OCI-M2 (cell line): ENCODE measurements at regions not wholly inside any gene's neighbourhood (a gene's known extent, or its start where the extent isn't known, plus 50 kb on each side); places are given as distances from the start of the nearest gene placed in this dataset.

ENCODE experiments used
- DNase-seq: peaks from one replicate; lab custom pipeline; 2025; ENCODE audit not compliant: unreplicated experiment; lab: John Stamatoyannopoulos, UW

DNA sequence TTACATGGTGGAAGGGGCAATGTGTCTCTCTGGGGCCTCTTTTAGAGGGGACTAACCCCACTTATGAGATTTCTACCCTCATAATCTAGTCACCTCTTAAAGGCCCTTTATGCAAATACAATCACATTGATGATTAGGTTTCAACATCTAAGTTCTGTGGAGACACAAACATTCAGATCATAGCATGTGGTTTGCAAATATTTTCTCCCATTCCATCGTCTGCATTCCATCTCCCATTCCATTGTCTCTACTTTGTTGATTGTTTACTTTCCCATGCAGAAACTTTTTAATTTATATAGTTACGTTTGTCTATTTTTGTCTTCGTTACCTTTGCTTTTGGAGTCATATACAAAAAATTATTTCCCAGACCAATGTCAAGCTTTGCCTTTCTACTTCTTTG is 927.5 kb upstream of the INTU start:
- DNase-seq = no peak

DNA sequence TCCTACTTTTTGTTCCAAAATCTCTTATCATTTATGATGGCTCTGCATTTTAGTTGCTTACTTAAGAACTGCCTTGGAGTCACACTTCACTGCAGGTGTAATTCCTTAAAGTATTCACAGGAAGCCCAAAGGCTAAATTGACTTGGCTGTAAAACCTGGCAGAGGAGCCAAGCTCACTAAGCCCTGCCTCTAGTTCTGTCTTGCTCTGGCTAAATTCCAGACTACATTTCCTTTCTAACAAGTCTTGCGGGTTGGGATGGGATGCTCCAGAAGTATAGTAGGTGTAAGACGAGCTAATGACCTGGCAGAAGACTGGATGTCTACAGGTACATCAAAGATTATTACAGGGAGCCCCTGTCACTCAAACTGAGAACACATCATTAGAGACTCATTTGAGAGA is 924.0 kb upstream of the INTU start:
- no peak for DNase-seq

DNA sequence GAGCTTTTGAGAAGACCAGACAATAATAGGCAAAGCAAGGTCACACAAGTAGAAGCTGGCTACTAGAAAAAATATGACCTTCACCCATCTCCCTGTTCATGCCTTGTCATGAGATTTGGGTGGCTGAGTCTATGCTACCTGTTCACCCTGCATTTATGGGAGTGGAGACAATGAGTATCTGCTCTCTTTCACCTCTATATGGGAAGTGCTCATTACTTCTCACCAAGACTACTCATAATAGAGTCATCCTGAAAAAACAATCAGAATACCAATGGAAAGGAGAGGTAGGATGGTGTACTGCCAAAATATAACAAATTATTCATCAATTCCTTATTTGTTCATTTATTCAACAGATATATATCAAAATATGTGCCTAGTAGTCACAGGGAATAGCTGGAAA is 921.8 kb upstream of the INTU start:
- no peak for DNase-seq

DNA sequence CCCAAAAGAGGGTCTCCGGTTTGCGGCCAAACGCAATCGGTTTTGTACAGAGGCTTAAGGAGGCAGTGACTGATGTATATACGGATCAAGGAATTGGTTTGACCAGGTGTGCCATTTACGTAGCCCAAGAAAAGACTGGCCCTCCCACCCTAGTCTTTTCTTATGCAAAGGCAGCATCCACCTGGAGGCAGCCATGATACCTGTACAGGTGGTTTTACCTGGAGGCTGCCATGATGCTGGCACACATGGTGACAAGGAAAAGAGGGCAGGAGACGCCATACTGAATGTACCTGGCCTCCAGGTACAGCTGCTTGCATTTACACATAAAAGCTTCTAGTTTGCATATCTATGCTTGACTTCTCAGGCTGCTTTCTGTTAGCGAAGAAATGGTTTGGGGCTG is 917.7 kb upstream of the INTU start:
- no peak for DNase-seq

DNA sequence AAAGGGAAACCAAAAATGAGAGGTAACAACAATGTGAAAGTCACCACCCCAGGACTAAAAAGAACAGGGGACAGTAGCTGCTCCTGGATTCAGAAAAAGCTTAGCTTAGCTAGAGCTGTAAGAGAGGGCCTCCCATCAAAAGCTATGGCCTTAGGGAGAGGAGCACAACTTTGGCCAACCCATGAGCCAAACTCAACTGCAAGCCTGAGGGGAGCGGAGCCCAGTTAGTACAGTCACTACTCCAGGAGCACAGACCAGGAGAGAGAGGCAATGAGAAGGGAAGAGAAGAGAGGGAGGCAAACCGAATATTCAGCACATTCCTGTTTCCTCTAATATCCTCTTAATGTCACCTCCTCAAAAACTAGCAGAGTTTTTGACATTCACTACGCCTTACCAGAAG is 917.1 kb upstream of the INTU start:
- no peak for DNase-seq

DNA sequence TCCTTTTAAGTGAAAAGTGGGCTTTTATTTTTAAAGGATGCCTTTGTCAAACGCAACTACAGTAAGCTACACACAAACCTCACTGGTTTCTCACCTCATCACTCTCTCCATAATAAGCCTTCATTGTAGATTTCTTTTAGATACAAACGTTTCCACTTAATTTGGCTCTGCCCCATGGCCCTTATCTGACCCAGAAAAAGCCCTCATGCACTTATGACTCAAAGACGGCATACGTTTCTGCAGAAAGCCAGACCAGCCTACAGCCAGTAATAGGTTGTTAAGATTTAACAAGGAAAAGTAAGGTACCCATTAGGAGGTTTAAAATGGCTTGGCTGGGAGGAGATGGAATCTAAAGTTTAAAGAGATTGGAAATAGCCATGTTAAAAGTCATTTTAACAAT is 914.6 kb upstream of the INTU start:
- no peak for DNase-seq

DNA sequence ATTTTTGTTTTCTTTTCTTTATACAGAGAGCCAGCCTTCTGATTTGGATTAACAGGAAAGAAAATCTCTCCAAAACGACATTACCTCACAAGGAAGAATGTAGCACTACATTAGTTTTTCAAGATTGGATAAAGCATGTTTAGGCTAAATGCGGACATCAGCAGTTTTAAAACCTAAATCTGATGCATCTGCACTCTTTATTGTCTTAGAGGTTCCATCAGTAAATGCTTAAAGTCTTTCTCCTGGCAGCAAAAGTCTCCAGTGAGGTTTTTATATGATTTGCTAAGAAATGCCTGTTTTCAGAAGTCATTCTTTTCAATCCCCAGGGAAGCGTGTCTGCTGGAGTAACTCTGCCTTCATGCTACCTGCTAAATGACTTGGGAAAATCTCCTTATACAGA is 912.9 kb upstream of the INTU start:
- DNase-seq = no peak

DNA sequence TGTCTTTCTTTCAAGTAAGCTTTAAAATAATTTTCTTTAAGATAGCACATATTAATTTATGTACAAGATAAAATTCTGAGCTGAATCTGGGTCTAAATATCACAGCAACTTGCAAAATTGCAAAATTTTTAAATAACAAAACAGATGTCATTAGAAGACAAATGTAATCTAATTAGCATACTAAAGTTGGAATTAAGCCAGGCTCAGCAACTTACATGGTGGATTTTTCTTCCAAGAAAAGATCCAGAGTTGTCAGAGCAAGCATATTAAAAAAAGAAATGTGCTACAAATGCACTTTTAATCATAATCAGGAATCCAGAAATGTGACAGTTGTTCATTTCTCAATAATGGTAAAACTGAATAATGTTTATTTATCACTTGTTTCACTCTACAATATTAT is 906.9 kb upstream of the INTU start:
- DNase-seq = no peak

DNA sequence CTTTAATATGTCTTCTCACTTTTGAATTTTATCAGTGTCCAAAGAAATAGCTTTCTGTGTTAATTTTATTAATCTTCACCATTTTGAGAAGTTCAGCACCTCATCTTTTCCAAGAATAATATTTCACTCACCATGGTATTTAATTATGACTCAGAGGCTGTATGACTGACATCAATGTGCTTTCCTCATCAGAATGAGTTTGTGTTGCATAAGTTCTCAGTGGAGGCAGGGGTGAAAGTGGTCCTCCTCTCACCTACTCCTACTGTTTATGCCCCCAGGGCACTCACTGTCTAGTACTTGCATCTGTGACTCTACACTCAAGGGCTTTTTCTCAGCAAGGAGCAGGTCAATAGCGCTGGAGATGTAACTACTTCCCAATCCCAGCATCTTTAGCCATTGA is 905.3 kb upstream of the INTU start:
- DNase-seq = no peak

DNA sequence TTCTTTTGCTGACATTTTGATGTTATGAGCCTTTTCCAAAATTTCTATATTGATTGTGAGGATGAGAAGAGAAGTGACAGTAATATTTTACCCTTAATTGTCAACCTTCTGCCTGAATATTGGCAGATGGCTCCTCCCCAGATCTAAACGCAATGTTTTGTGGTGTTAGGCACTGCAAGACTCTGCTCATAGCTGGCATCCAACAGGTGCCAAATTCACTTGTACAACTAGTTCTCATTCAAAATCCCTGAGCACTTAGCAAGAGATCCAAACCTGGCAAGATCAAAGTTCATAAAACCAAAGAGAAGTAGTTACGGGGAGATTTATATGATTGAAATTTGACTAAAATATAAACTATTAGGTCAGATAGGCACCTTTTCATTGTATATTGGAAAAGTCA is 901.7 kb upstream of the INTU start:
- no peak for DNase-seq

DNA sequence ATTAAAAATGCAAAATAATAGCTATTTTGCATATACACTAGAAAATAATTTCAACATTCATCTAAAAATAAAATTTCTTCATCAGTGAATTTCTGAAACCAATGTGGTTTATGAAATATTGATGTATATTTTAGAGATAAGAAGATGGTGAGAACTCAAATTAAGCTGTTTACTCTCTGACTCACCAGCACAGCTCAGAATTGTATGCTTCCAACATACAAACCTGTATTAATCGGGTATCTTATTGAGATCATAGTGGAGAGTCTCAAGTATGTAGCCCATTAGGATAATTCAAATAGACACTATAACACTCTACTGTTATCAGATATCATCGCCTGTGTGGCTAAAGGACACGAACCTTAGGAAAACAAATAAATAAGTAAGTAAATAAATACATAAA is 899.5 kb upstream of the INTU start:
- DNase-seq = no peak

DNA sequence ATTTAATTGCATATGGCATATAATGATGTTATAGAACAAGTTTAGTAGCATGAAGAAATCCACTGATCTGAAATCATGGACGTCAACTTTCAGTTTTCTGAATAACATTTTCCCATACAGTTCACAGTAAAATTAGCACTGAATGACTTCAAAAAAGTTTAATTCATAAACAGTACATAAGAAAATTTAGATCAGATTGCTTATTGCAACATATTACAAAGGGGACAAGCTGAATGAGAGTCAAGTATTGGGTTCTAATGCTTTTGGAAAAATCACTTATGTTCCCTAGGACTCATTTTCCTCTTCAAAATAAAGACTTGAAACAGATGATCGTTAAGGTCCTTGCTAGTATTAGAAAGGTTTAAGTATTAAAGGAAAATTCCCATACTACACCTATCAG is 898.3 kb upstream of the INTU start:
- DNase-seq = no peak

DNA sequence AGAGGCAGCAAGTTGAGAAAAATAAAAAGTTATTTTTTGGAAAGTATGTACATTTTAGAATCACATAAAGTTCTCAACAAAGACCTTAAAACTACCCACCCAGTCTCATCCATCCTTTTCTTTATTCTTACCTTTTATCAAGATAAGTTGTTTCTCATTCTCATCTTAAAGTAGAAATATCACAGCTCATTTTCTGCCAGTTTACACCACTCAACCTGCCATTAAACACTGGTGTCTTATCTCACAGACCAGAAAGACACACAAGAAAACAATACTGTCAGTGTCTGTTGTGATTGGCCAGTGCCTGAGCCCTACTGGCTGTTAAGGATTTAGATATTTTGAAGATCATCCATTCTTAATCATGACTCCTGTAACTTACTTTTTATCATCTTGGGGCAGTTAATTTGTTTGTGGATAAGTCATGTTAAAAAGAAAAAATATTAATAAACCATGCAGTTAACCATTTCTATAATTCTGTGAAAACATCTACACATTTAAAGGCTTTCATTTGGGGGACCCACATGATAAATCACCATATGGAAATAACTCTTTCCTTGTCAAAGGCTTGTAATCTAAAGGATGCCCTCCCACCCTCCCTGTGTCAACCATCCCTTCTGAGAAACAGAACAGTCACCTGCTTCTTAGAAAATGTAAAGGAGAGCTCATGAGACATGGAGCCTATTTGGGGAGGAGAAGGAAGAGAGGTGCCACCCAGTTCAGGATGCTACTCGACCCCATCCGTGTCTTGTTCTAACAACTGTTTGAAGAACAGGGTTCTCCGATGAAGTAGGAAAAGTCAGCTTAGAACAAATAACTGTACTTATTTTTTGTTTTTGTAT is 897.2 kb upstream of the INTU start:
- no peak for DNase-seq

DNA sequence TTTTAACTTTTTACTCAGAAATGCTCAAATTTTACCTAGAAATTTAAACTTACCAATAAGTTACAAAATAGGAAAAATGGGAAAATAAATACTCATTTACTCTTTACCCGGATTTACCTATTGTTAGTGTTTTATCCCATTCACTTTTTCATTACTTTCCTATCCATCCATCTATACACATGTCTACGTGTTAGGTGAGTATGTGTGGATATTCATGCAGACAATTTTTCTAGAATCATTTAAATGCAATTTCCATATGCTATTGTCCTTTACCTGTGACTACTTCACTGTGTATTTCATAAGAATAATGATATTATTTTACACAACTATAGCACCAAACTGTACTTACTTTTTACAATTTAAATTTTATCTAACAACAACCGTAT is 896.6 kb upstream of the INTU start:
- no peak for DNase-seq

DNA sequence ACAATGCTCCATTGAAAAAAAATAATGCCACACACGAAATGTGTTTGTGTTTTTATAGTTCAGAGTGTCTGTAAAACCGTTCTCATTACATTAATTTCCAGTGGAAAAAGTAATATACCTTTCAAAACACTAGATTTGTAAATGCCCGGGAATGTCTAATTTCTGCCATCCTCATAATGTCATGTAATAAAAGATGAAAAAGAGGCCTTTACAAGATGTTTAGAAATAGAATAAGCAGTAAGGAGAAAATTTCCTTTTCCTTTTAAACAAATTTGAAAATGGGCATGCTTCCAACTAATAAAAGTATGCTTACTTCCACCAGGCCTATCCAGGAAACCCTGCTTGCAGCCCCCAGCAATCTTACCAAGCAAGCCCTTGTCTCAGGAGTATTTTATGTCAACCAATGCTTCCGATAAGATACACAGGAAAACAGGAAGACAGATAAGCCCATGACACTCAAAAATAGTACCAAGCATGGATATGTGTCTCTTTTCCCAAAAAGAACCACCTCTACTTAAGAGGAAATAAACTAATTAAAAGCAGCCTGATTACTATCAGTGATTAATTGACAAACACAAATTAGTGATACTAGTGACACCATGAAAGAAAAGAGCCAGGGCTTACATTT is 894.7 kb upstream of the INTU start:
- no peak for DNase-seq

DNA sequence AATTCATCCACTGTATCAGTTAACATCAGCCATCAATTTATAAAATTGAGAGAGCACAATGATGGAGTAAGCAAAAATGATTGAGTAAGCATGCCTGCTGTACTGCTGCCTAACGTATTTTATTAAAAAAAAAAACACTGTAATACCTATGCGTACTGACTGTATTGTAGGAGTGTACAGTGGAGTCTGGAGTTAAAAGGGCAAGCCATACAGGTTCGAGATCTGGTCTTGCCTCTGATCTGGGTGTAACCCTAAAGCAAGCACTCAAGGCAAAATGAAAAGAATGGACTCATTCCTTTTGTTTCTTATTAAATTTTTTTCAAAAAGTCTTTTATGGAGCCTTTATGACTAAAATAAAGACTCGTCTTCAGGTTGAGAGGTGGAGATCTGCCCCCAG is 894.2 kb upstream of the INTU start:
- no peak for DNase-seq

DNA sequence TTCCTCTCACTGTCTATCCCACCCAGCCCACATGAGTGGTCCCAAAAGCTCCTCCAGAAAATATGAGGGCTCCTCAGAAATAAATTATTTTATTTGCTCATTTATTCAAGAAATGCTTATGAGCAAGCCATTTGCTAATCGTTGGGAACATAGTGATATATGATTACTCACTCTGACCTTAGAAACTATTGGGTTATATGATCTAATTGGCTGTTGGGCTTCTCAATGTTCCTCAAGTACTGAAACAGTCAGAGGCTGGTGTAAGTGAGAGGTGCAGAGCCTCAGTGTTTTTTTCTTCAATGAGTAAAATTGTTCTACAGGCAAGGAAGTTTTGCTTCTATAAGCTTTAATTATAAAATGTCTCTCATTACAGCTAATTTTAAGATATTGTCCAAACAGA is 893.8 kb upstream of the INTU start:
- DNase-seq = no peak

DNA sequence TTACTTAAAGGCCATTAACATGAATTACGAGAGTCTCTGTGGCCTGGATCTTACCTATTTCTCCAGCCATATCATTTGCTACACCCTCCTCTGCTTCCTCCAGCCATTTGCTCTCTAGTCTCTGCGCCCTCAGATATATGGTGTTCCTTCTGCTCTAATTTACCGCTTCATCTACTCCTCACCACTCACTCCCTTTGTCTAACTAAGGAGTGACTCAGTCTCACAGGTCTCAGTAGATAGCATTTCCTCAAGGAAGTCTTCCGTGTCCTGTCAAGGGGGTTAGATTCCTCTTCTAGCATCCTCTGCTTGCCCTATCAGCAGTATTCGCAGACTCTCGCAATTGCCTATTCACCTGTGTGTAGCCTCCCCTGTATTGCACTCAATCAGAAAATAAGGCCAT is 892.1 kb upstream of the INTU start:
- no peak for DNase-seq

DNA sequence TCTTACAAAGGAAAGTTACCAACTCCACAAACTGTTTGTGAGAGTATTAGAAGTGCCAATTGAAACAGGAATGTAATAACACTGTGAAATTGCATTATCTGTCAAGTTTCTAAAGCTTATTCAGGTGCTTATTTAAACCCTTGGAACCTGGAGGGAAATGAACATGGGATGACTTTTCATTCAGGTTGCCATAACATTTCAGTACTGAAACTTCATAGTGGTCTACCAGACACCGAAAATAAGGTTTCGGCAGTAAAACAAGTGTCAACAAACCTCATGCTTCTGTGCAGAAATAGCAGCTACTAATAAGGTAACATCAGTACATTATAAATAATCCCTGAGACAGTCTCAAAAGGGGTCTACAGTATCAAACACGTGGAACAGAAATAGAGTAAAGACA is 890.7 kb upstream of the INTU start:
- no peak for DNase-seq

DNA sequence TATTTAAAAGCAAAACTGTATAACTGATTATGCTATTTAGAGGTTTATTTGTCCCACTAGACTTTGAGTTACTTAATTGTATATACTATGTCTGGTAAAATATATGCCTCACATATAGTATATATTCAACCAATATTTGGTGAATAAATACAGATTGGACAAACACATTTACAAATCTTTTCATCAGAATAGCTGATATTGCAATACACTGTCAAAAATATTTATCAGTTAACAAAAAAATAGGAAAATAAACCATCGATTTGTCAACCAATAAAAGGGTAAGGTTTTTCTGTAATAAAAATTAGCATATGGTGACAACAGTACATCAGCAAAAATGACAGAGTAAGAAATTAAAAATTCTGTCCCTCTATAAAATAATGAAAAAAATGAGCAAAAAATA is 889.9 kb upstream of the INTU start:
- no peak for DNase-seq

DNA sequence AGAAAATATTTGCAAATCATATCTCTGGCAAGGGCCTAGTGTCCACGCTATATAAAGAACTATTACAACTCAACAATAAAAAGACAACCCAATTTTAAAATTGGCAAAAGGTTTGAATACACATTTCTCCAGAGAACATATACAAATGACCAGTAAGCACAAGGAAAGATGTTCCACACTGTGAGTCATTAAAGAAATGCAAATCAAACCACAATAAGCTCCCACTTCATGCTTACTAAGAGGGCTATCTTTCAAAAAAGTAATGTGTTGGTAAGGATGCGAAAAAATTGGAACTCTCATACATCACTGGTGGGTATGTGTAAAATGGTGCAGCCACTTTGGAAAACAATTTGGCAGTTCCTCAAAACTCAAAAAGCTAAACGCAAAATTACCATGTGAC is 884.0 kb upstream of the INTU start:
- no peak for DNase-seq

DNA sequence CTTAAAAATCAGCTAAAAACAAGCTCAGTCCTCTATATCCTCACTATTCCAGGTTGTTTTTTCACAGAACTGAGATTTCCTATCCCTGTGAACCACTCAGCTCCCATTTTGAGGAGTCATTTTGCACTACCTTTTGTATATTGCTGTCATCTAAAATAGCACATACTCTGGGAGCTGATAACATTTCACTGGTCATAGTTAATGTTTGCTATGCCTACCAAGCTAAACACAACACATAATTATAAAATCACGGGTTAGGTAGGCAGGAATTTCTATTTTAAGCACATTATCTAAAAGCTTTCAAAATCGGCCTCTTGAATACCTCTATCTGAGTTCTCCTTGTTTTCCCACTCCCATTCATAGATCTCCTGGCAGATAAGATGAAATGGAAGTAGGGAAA is 882.0 kb upstream of the INTU start:
- DNase-seq = no peak

DNA sequence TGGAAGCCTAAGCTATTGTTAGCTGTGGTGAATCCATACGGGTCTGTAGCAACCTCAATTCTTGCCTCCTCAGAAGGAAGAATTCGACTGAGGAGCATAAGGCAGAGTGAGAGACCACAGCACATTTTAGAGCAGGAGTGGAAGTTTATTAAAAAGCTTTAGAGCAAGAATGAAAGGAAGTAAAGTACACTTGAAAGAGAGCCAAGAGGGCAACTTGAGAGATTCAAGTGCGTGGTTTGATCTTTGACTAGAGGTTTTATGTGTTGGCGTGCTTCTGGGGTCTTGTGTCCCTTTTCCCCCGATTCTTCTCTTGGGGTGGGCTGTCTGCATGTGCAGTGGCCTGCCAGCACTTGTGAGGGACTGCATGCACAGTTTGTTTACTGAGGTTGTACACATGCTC is 880.6 kb upstream of the INTU start:
- DNase-seq = no peak
